ENCODE measurements at regions not wholly inside any gene's neighbourhood (a gene's known extent, or its start where the extent isn't known, plus 50 kb on each side); places are given as distances from the start of the nearest gene placed in this dataset.

DNA sequence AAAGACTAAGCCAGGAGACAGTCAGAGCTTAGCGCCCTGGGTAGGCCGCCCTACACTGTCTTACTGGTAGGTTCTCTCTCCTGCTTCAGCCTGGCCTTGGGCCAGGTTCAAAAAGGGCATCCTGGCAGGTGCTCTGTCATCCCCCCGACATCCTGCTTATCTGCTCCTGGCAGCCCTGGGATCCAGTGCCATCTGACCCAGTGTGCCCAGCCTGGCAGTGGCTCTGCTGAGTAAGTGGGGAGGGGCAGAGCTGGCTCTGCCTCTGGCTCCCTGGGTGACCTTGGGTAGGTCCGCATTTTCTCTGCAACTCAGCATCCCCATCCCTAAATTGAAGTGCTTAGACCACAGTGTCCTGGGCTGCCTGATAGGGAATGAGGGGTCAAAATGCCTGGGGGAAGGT lies 549.9 kb downstream of the PTPRU start:
- TF ChIP-seq, protein P1, sequence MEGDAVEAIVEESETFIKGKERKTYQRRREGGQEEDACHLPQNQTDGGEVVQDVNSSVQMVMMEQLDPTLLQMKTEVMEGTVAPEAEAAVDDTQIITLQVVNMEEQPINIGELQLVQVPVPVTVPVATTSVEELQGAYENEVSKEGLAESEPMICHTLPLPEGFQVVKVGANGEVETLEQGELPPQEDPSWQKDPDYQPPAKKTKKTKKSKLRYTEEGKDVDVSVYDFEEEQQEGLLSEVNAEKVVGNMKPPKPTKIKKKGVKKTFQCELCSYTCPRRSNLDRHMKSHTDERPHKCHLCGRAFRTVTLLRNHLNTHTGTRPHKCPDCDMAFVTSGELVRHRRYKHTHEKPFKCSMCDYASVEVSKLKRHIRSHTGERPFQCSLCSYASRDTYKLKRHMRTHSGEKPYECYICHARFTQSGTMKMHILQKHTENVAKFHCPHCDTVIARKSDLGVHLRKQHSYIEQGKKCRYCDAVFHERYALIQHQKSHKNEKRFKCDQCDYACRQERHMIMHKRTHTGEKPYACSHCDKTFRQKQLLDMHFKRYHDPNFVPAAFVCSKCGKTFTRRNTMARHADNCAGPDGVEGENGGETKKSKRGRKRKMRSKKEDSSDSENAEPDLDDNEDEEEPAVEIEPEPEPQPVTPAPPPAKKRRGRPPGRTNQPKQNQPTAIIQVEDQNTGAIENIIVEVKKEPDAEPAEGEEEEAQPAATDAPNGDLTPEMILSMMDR (IDR thresholded peaks at IDR 0.05; ENCODE audit: low read depth, low read length, missing input control) = no peak
- no peak for TF ChIP-seq EGR1 (IDR thresholded peaks at IDR 0.05; ENCODE audit: low read depth in 2 of 2)
